B cell (primary cell): ENCODE measurements at regions not wholly inside any gene's neighbourhood (a gene's known extent, or its start where the extent isn't known, plus 50 kb on each side); places are given as distances from the start of the nearest gene placed in this dataset.

Experiments used
- ATAC-seq: fragments of 200-7000 bp; cut with Tn5 transposase; one replicate; pipeline ENCODE4 v1.10.0; 2021; ENCODE audit warnings: low read depth, mild to moderate bottlenecking, moderate number of reproducible peaks, moderate library complexity
- CTCF ChIA-PET: fragments of 350-600 bp; sonication (Branson Sonifier 250); formaldehyde crosslinking; loops from one replicate; lab custom pipeline; 2021; ENCODE audit warnings: antibody characterized with exemption, inconsistent platforms; lab: Charles Lee
- POLR2A ChIA-PET: fragments of 350-600 bp; sonication (Branson Sonifier 250); formaldehyde crosslinking; loops from one replicate; lab custom pipeline; 2021; ENCODE audit warnings: antibody characterized with exemption; lab: Charles Lee
- DNase-seq: peaks from one replicate; pipeline ENCODE4 v3.0.0; 2013
- H2AFZ ChIP-seq: 2 replicates; pipeline ENCODE4 v1.6.1; 2012; ENCODE audit warnings: mild to moderate bottlenecking, low read depth, low read length; ENCODE audit not compliant: insufficient read depth, poor library complexity, severe bottlenecking
- H3K27ac ChIP-seq, 2 donors: 1 replicate in 1 of 2; 2 replicates in 1 of 2; pipeline ENCODE4 v1.5.1; 2012 to 2013; ENCODE audit warnings: low read length in 2 of 2, mild to moderate bottlenecking in 2 of 2, moderate library complexity in 1 of 2
- H3K27me3 ChIP-seq, 4 experiments: fragments of 200-600 bp in 1 of 4; sonication (generic) in 1 of 4; replicated peaks in 1 of 4; 1 replicate in 2 of 4; 2 replicates in 2 of 4; pipeline versions ENCODE4 v1.6.1 to v1.7.0; 2013 to 2016; ENCODE audit warnings: low read length in 3 of 4, mild to moderate bottlenecking in 2 of 4, mixed read lengths in 1 of 4, moderate library complexity in 1 of 4; ENCODE audit not compliant: insufficient read depth in 4 of 4, control insufficient read depth in 3 of 4; ENCODE audit errors: control extremely low read depth in 1 of 4
- H3K36me3 ChIP-seq, 2 experiments: replicated peaks in 1 of 2; 1 replicate in 1 of 2; 2 replicates in 1 of 2; pipeline versions ENCODE4 v1.6.1 to v1.7.1; 2013; ENCODE audit warnings: low read length in 1 of 2; ENCODE audit not compliant: insufficient read depth in 2 of 2, control insufficient read depth in 1 of 2; ENCODE audit errors: control extremely low read depth in 1 of 2, extremely low read depth in 1 of 2
- H3K4me1 ChIP-seq, 2 donors: fragments of 200-600 bp in 1 of 2; sonication (generic) in 1 of 2; 1 replicate in 1 of 2; 2 replicates in 1 of 2; pipeline versions ENCODE4 v1.5.1 to v1.6.1; 2013 to 2017; ENCODE audit warnings: low read length in 2 of 2; ENCODE audit not compliant: control insufficient read depth in 2 of 2, insufficient read depth in 2 of 2
- H3K4me2 ChIP-seq: replicated peaks from 2 replicates; pipeline ENCODE3; 2012; ENCODE audit warnings: mild to moderate bottlenecking, low read depth, low read length; ENCODE audit not compliant: poor library complexity, severe bottlenecking
- H3K4me3 ChIP-seq, 5 experiments: fragments of 200-600 bp in 1 of 5; sonication (generic) in 1 of 5; 1 replicate in 3 of 5; 2 replicates in 2 of 5; pipeline versions ENCODE4 v1.5.1 to v1.7.0; 2011 to 2016; ENCODE audit warnings: low read length in 4 of 5, mild to moderate bottlenecking in 4 of 5, low read depth in 2 of 5, control low read depth in 1 of 5, moderate library complexity in 1 of 5; ENCODE audit not compliant: insufficient read depth in 1 of 5; ENCODE audit errors: control extremely low read depth in 1 of 5, extremely low read depth in 1 of 5
- H3K79me2 ChIP-seq: fragments of 200-600 bp; sonication (generic); one replicate; pipeline ENCODE4 v1.6.0; 2016; ENCODE audit warnings: low read length; ENCODE audit not compliant: control insufficient read depth, insufficient read depth
- H3K9ac ChIP-seq: fragments of 200-600 bp; sonication (generic); 2 replicates; pipeline ENCODE4 v1.6.1; 2017; ENCODE audit warnings: mild to moderate bottlenecking, low read length, moderate library complexity
- H3K9me3 ChIP-seq, 3 donors: one replicate each; pipeline versions ENCODE4 v1.6.1 to v1.7.1; 2013; ENCODE audit warnings: low read length in 2 of 3; ENCODE audit not compliant: control insufficient read depth in 2 of 3, insufficient read depth in 1 of 3; ENCODE audit errors: control extremely low read depth in 1 of 3
- H4K20me1 ChIP-seq: 2 replicates; pipeline ENCODE4 v1.6.0; 2012; ENCODE audit warnings: mild to moderate bottlenecking, low read length; ENCODE audit not compliant: insufficient read depth, control insufficient read depth, poor library complexity, severe bottlenecking
- H3K27ac Mint-ChIP-seq: one replicate; pipeline ENCODE4 v1.8.0; 2021; ENCODE audit warnings: mixed read lengths
- H3K27me3 Mint-ChIP-seq: one replicate; pipeline ENCODE4 v1.8.0; 2021; ENCODE audit warnings: mixed read lengths
- H3K4me1 Mint-ChIP-seq: one replicate; pipeline ENCODE4 v1.8.0; 2021; ENCODE audit warnings: mixed read lengths
- H3K4me3 Mint-ChIP-seq: one replicate; pipeline ENCODE4 v1.8.0; 2021; ENCODE audit warnings: mixed read lengths
- H3K9me3 Mint-ChIP-seq: one replicate; pipeline ENCODE4 v1.8.0; 2022; ENCODE audit warnings: mixed read lengths; ENCODE audit not compliant: insufficient read depth
- CTCF ChIP-seq: fragments of 200-600 bp; IDR thresholded peaks from one replicate; pipeline ENCODE4 v1.8.0; 2022; ENCODE audit warnings: antibody characterized with exemption, mild to moderate bottlenecking
- EZH2 ChIP-seq: IDR thresholded peaks from 2 replicates; pipeline ENCODE4 v1.6.1; 2012; ENCODE audit warnings: borderline replicate concordance, low read depth, mild to moderate bottlenecking, moderate library complexity, low read length; ENCODE audit not compliant: insufficient read depth, poor library complexity, severe bottlenecking
- WGBS: methylation state at CpG from one replicate; pipeline ENCODE4 v1.1.5; 2013; ENCODE audit warnings: missing lambda C conversion rate; ENCODE audit not compliant: insufficient coverage; 5-methylcytosine and 5-hydroxymethylcytosine counted together
- intact Hi-C: fragments of 100-400 bp; cut with micrococcal nuclease; formaldehyde crosslinking; loops from one replicate; pipeline ENCODE4 v1.10.0; 2022

- H3K9me3 Mint-ChIP-seq = peaks cover 3% of the 10 kb centered on the region
- intact Hi-C loops = no loop called here
- CTCF ChIA-PET = no interaction called here
Measured at GRCh38 chrX:22788221-22788620, 211.5 kb upstream of the DDX53 start.

DNA sequence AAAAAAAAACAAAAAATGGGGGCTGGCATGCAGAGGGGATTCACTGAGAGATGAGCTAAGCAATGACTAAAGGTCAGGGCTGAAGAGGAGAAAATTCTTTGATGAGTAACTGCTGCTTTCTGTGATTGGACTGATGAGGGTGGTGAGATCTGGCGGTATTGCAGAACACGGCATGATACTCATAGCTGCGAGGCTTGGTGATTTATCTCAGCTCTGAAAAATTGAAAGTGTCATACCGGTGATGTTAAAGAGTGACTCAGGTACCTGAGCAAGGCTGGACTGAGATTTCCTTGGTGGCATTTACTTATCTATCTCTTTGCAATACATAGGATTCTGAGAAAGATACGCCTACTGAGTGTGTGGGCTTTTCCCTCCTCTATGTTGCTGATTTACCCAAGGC lies 204.1 kb upstream of the DDX53 start:
- intact Hi-C loops = no loop called here
- Histone ChIP-seq H3K27me3 (no peaks in the 10 kb centered on the region), H3K9ac (no peak overlapping the region), H3K4me1 (no peaks in the 10 kb centered on the region), H2AFZ (no peak overlapping the region), H3K36me3 (no peaks in the 10 kb centered on the region), H3K27ac (no peak overlapping the region), H3K4me2 (no peak overlapping the region), H3K79me2 (no peaks in the 10 kb centered on the region), H3K4me3 (no peak overlapping the region), H3K9me3 (no peaks in the 10 kb centered on the region), H4K20me1 (no peaks in the 10 kb centered on the region)
- no peak for TF ChIP-seq EZH2
- TF ChIP-seq CTCF = no peak
- ChIA-PET POLR2A (no interaction called here), CTCF (no interaction called here)
- H3K4me1 Mint-ChIP-seq = peaks cover 2% of the 10 kb centered on the region
- WGBS = no CpG with 5 or more reads among the region's 5 CpGs
- DNase-seq (no peak), ATAC-seq (no peak)
- H3K27ac Mint-ChIP-seq = no peak overlapping the region
- no peaks in the 10 kb centered on the region for H3K27me3 Mint-ChIP-seq
- no peaks in the 10 kb centered on the region for H3K9me3 Mint-ChIP-seq
- H3K4me3 Mint-ChIP-seq = no peak overlapping the region

More at GRCh38 chrX:22788221-22788620, 211.5 kb upstream of the DDX53 start:
- Histone ChIP-seq H3K4me3 (no peak overlapping the region), H3K79me2 (no peaks in the 10 kb centered on the region), H3K36me3 (no peaks in the 10 kb centered on the region), H3K27ac (no peak overlapping the region), H2AFZ (no peak overlapping the region), H3K27me3 (no peaks in the 10 kb centered on the region), H4K20me1 (no peaks in the 10 kb centered on the region), H3K4me1 (no peaks in the 10 kb centered on the region), H3K9ac (no peak overlapping the region), H3K9me3 (no peaks in the 10 kb centered on the region), H3K4me2 (no peak overlapping the region)
- Mint-ChIP-seq H3K27ac (no peak overlapping the region), H3K4me1 (no peaks in the 10 kb centered on the region), H3K4me3 (no peak overlapping the region), H3K27me3 (peaks cover 3% of the 10 kb centered on the region)
- WGBS = no CpG with 5 or more reads among the region's 2 CpGs
- DNase-seq (no peak), ATAC-seq (no peak)
- TF ChIP-seq CTCF (no peak), EZH2 (no peak)
- POLR2A ChIA-PET = no interaction called here
